Hepatocyte (in vitro differentiated cells): ENCODE measurements at regions not wholly inside any gene's neighbourhood (a gene's known extent, or its start where the extent isn't known, plus 50 kb on each side); places are given as distances from the start of the nearest gene placed in this dataset.

ENCODE experiments used
- EZH2 ChIP-seq: fragments of 200-600 bp; sonication (generic); IDR thresholded peaks from 2 replicates; pipeline ENCODE4 v1.6.1; 2016; ENCODE audit warnings: antibody characterized with exemption, mild to moderate bottlenecking, borderline replicate concordance
- TF ChIP-seq, protein P1 (sequence below): fragments of 200-600 bp; sonication (generic); IDR thresholded peaks from 2 replicates; pipeline ENCODE4 v1.5.1; 2016; ENCODE audit warnings: antibody characterized with exemption, mild to moderate bottlenecking; ENCODE audit not compliant: poor library complexity

DNA sequence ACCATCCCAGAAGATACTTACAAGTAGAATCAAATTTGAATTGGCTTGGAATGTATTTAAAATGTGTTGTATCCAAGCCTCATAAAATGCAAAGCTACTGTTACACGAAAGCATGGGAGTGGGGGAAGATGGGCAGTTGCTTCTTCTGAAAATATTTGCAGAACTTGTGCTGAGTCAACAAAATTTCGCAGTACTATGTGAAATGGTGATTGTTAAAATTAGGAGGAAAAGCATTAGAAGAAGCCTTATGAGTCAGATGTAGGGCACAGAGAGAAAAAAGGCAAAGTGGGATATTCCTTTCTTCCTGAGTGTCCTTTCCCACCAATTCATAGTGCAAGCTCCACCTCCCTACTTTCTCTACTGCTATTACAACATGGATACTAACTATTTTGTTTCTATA, 332.7 kb downstream of the PRDM5 start:
- TF ChIP-seq, protein P1, sequence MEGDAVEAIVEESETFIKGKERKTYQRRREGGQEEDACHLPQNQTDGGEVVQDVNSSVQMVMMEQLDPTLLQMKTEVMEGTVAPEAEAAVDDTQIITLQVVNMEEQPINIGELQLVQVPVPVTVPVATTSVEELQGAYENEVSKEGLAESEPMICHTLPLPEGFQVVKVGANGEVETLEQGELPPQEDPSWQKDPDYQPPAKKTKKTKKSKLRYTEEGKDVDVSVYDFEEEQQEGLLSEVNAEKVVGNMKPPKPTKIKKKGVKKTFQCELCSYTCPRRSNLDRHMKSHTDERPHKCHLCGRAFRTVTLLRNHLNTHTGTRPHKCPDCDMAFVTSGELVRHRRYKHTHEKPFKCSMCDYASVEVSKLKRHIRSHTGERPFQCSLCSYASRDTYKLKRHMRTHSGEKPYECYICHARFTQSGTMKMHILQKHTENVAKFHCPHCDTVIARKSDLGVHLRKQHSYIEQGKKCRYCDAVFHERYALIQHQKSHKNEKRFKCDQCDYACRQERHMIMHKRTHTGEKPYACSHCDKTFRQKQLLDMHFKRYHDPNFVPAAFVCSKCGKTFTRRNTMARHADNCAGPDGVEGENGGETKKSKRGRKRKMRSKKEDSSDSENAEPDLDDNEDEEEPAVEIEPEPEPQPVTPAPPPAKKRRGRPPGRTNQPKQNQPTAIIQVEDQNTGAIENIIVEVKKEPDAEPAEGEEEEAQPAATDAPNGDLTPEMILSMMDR, result no peak
- TF ChIP-seq EZH2, result no peak
